ENCODE measurements at regions not wholly inside any gene's neighbourhood (a gene's known extent, or its start where the extent isn't known, plus 50 kb on each side); places are given as distances from the start of the nearest gene placed in this dataset.

GRCh38 chr1:83022206-83022605, 976.7 kb downstream of the TTLL7 start (continued):
- TF ChIP-seq ZSCAN29 (IDR thresholded peaks at IDR 0.05) = no peak

- intact Hi-C loops (cut with micrococcal nuclease; ENCODE audit: unreplicated experiment) = no loop called here
- RAD21 ChIA-PET (ENCODE audit: unreplicated experiment) = no interaction called here
These were observed 981.2 kb downstream of the TTLL7 start for GRCh38 chr1:83017701-83018100.

GRCh38 chr1:83017276-83017675, 981.7 kb downstream of the TTLL7 start:
- Histone ChIP-seq H3K4me2 (ENCODE audit: control insufficient read depth, insufficient read depth) (no peak overlapping the region), H2AFZ (ENCODE audit: control insufficient read depth, low read depth, low read length) (no peak overlapping the region), H4K20me1 (ENCODE audit: control insufficient read depth, insufficient read depth) (no peaks in the 10 kb centered on the region), H3K27me3 (replicated peaks in 1 of 2; ENCODE audit: control insufficient read depth in 2 of 2, insufficient read depth in 2 of 2, low read length in 1 of 2) (no peaks in the 10 kb centered on the region), H3K4me3 (no peak overlapping the region), H3K4me1 (ENCODE audit: control insufficient read depth, insufficient read depth, low read length) (no peaks in the 10 kb centered on the region), H3K9me3 (replicated peaks; ENCODE audit: control insufficient read depth, insufficient read depth, low read length) (no peaks in the 10 kb centered on the region), H3K9ac (ENCODE audit: control insufficient read depth, insufficient read depth, low read length) (no peak overlapping the region), H3K79me2 (ENCODE audit: control insufficient read depth, insufficient read depth, low read length) (no peaks in the 10 kb centered on the region), H3K36me3 (ENCODE audit: control insufficient read depth in 2 of 2, insufficient read depth in 2 of 2, low read length in 1 of 2) (no peaks in the 10 kb centered on the region), H3K27ac (ENCODE audit: control insufficient read depth, insufficient read depth) (no peak overlapping the region)
- intact Hi-C loops (cut with micrococcal nuclease; ENCODE audit: unreplicated experiment) (no loop called here), in situ Hi-C loops (cut with MboI) (no loop called here)
- SMC1A ChIA-PET (ENCODE audit: uncharacterized antibody, unreplicated experiment) = no interaction called here
- no peak for ATAC-seq
- 0% methylated on average over 1 of the region's 1 CpG for WGBS (ENCODE audit: insufficient coverage, insufficient replicate concordance, low lambda C conversion rate, missing lambda C conversion rate)
- CTCF ChIA-PET = no interaction called here
- RAD21 ChIA-PET (ENCODE audit: unreplicated experiment) = no interaction called here
- no TSS peak for BruUV-seq (replicated peaks)
- no peak for FAIRE-seq
- DNase-seq (ENCODE audit: low read depth, low spot score) = no peak
- POLR2A ChIA-PET = no interaction called here
- TF ChIP-seq MXI1 (IDR thresholded peaks at IDR 0.05; ENCODE audit: low read depth, low read length) = no peak
- TF ChIP-seq CREM (IDR thresholded peaks at IDR 0.05; ENCODE audit: low read depth) = no peak
- no peak for TF ChIP-seq USF1 (IDR thresholded peaks at IDR 0.05; ENCODE audit: borderline replicate concordance, extremely low read length, insufficient read depth, low read depth, low read length)
- TF ChIP-seq TCF7 (IDR thresholded peaks at IDR 0.05; ENCODE audit: borderline replicate concordance) = no peak
- no peak for TF ChIP-seq SRF (IDR thresholded peaks at IDR 0.05; ENCODE audit: low read depth in 2 of 2, low read length in 2 of 2)
- TF ChIP-seq WRNIP1 (IDR thresholded peaks at IDR 0.05; ENCODE audit: borderline replicate concordance, low read depth, low read length) = no peak
- TF ChIP-seq MEF2B (IDR thresholded peaks at IDR 0.05; ENCODE audit: partially characterized antibody, poor library complexity, severe bottlenecking) = no peak
- no peak for TF ChIP-seq TCF3 (IDR thresholded peaks at IDR 0.05; ENCODE audit: borderline replicate concordance, insufficient read depth, low read depth, low read length)
- no peak for TF ChIP-seq ZNF217 (IDR thresholded peaks at IDR 0.05)

More at GRCh38 chr1:83017701-83018100, 981.2 kb downstream of the TTLL7 start:
- ChIA-PET POLR2A (no interaction called here), SMC1A (ENCODE audit: uncharacterized antibody, unreplicated experiment) (no interaction called here), CTCF (no interaction called here)
- Histone ChIP-seq H3K79me2 (ENCODE audit: control insufficient read depth, insufficient read depth, low read length) (no peaks in the 10 kb centered on the region), H2AFZ (ENCODE audit: control insufficient read depth, low read depth, low read length) (no peak overlapping the region), H4K20me1 (ENCODE audit: control insufficient read depth, insufficient read depth) (no peaks in the 10 kb centered on the region), H3K9me3 (replicated peaks; ENCODE audit: control insufficient read depth, insufficient read depth, low read length) (no peaks in the 10 kb centered on the region), H3K4me2 (ENCODE audit: control insufficient read depth, insufficient read depth) (no peak overlapping the region), H3K36me3 (ENCODE audit: control insufficient read depth in 2 of 2, insufficient read depth in 2 of 2, low read length in 1 of 2) (no peaks in the 10 kb centered on the region), H3K27ac (ENCODE audit: control insufficient read depth, insufficient read depth) (no peak overlapping the region), H3K27me3 (replicated peaks in 1 of 2; ENCODE audit: control insufficient read depth in 2 of 2, insufficient read depth in 2 of 2, low read length in 1 of 2) (no peaks in the 10 kb centered on the region), H3K9ac (ENCODE audit: control insufficient read depth, insufficient read depth, low read length) (no peak overlapping the region), H3K4me1 (ENCODE audit: control insufficient read depth, insufficient read depth, low read length) (no peaks in the 10 kb centered on the region), H3K4me3 (no peak overlapping the region)
- no peak for FAIRE-seq
- no TSS peak for BruUV-seq (replicated peaks)
- TF ChIP-seq PAX8 (IDR thresholded peaks at IDR 0.05) (no peak), IKZF1 (conservative IDR thresholded peaks at IDR 0.05) (no peak), SMAD1 (IDR thresholded peaks at IDR 0.05; ENCODE audit: low read depth, partially characterized antibody) (no peak), SREBF2 (IDR thresholded peaks at IDR 0.05; ENCODE audit: low read length) (no peak), TAF1 (IDR thresholded peaks at IDR 0.05; ENCODE audit: borderline replicate concordance, low read depth, low read length) (no peak), BACH1 (IDR thresholded peaks at IDR 0.05; ENCODE audit: borderline replicate concordance) (no peak), ZBED1 (IDR thresholded peaks at IDR 0.05; ENCODE audit: borderline replicate concordance) (no peak), GABPA (IDR thresholded peaks at IDR 0.05; ENCODE audit: low read depth) (no peak), EGR1 (IDR thresholded peaks at IDR 0.05; ENCODE audit: borderline replicate concordance in 1 of 2, low read depth in 2 of 2, low read length in 2 of 2) (no peak), TCF3 (IDR thresholded peaks at IDR 0.05; ENCODE audit: borderline replicate concordance, insufficient read depth, low read depth, low read length) (no peak), CBFB (IDR thresholded peaks at IDR 0.05; ENCODE audit: low read depth) (no peak), BHLHE40 (IDR thresholded peaks at IDR 0.05; ENCODE audit: borderline replicate concordance in 1 of 2, low read depth in 2 of 2, low read length in 1 of 2) (no peak), GATAD2B (conservative IDR thresholded peaks at IDR 0.05; ENCODE audit: low read depth) (no peak), RB1 (IDR thresholded peaks at IDR 0.05; ENCODE audit: borderline replicate concordance) (no peak), MYB (IDR thresholded peaks at IDR 0.05; ENCODE audit: borderline replicate concordance, low read depth, low read length) (no peak), RCOR1 (conservative IDR thresholded peaks at IDR 0.05; ENCODE audit: low read depth, low read length) (no peak)
- in situ Hi-C loops (cut with MboI) = no loop called here
- WGBS (ENCODE audit: insufficient coverage, insufficient replicate concordance, low lambda C conversion rate, missing lambda C conversion rate) = 21% methylated on average over 4 of the region's 4 CpGs
- no peak for ATAC-seq
- no peak for DNase-seq (ENCODE audit: low read depth, low spot score)
